CD4-positive, alpha-beta T cell treated with Interleukin-17A for 4 hours (primary cell): ENCODE measurements at regions not wholly inside any gene's neighbourhood (a gene's known extent, or its start where the extent isn't known, plus 50 kb on each side); places are given as distances from the start of the nearest gene placed in this dataset.
"Not testable (repeated sequence)": the region's sequence is repeated elsewhere in the genome, so short reads cannot be mapped to it uniquely, and the experiment has no call there.

Experiments
- DNase-seq: peaks from one replicate; pipeline ENCODE4 v3.0.0-alpha.2; 2020; ENCODE audit warnings: mixed read lengths

GRCh38 chr12:116687888-116688287, 50.0 kb downstream of the SPRING1 start:
- peak; percentile 24 for DNase-seq

DNA sequence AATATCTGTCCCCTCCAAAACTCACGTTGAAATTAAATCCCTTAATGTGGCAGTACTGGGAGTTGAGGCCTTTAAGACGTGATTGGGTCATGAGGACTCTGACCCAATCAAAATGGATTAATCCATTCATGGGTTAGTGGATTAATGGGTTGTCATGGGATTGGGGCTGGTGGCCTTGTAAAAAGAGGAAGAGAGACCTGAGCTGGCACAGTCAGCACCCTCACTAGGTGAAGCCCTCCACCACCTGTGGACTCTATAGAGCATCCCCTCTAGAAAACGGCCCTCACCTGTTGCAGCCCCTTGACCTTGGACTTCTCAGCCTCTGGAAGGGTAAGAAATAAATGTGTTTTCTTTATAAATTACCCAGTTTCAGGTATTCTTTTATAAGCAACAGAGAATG, 53.0 kb downstream of the SPRING1 start:
- DNase-seq, result no peak

DNA sequence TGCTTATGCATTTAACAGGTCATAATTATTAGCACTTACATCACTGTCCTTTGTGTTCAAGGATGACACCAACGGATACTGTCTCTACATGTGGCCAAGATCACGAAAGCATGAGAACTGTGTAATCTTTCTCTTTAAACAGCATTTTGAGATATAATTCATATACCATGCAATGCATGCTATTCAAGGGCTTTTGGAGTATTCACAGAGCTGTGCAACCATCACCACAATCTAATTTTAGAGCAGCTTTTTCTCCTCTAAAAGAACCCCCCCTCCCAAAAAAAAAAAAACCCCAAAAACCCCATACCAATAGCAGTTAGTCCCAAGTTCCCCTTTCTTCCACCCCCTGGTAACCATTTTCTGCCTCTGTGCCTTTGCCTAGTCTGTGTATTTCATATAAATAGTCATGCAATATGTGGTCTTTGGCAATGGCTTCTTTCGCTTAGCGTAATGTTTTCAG, 60.6 kb downstream of the SPRING1 start:
- DNase-seq, result no peak

DNA sequence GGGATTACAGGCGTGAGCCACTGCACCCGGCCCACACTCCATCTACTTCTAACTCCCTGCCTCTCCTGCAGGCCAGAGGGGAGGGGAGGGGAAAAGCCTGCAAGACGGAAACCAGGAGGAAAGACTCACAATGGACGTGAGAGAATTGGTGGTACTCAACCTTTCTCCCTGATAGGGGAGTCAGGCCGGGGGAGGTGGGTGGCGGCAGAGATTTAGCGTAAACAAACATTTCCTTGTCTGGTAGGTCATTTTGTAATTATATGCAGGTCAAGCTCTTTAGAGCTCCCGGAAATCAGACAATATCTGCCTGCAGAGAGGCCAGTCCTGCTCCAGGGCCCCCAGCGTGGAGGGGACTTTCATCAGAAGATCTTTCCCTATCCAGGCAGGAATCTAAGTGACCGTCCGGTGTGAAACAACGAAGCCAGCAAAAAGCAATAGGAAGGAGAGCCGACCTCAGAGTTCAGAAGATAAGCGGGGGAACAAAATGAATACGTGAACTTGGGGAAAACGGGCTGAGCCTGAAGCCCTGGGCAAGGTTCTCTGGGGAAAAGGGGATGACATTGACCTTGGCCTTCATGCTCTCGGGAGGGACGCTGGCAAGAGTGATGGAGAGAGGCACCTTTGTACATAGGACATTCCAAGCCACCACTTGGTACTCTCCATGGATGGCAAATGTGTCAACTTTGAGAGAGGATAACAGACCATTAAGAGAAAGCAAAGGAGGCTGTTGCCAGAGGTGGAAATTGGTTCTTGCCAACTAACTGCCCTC, 62.3 kb downstream of the SPRING1 start:
- DNase-seq, result no peak

- no peak for DNase-seq
These were observed 63.2 kb downstream of the SPRING1 start for GRCh38 chr12:116674643-116675183.

GRCh38 chr12:116673681-116674111, 64.2 kb downstream of the SPRING1 start:
- DNase-seq, result no peak

GRCh38 chr12:116672842-116673516, 64.9 kb downstream of the SPRING1 start:
- DNase-seq, result peak; percentile 12

- DNase-seq, result no peak
These were observed 65.9 kb downstream of the SPRING1 start for GRCh38 chr12:116672010-116672409.

GRCh38 chr12:116670859-116671258, 67.0 kb downstream of the SPRING1 start:
- no peak for DNase-seq

GRCh38 chr12:116667752-116668151, 70.1 kb downstream of the SPRING1 start:
- no peak for DNase-seq

DNA sequence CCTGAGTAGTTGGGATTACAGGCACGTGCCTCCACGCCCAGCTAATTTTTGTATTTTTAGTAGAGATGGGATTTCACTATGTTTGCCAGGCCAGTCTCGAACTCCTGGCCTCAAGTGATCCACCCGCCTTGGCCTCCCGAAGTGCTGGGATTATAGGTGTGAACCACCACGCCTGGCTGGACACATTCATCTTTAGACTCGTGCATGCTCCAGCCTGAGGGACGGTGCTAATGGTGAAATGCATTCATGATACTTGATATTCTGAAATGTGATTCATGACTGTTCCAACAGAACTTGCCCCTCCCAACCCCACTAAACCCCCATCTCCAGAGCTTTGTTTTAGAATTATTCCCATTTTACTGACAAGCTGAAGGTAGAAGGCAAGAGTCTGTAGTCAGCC, 71.0 kb downstream of the SPRING1 start:
- not testable (repeated sequence) for DNase-seq

- no peak for DNase-seq
These were observed 71.6 kb downstream of the SPRING1 start for GRCh38 chr12:116666305-116666673.

DNA sequence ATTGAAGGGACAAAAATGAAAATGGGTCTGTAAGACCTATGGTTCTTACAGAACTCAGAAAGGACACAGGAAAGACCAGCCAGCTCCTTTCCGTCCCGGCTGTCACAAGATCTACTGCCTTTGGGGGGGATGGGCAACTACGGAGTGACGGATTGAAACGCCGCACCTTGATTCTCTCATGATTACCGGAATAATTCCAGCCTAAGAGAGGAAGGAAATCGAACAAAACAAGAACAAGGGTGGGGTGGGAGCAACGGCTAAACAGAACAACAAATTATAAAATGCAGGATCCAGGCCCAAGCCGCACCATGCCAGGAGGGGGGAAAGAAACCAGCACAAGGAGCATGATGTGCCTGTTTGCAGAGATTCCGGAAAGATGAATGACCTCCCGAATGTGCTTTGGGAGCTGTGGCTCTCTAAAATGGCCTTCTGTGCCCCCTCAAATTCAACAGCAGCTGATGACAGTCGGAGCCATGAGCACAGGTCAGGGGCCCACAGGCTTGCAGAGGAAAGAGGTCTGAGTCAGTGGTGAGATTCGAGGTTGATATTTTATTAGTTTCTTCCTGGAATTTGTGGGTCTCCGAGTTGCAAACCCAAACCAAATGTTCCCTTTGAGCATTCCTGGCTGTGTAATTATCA, 72.1 kb downstream of the SPRING1 start:
- DNase-seq, result no peak

- DNase-seq, result no peak
These were observed 73.8 kb downstream of the SPRING1 start for GRCh38 chr12:116664085-116664484.

DNA sequence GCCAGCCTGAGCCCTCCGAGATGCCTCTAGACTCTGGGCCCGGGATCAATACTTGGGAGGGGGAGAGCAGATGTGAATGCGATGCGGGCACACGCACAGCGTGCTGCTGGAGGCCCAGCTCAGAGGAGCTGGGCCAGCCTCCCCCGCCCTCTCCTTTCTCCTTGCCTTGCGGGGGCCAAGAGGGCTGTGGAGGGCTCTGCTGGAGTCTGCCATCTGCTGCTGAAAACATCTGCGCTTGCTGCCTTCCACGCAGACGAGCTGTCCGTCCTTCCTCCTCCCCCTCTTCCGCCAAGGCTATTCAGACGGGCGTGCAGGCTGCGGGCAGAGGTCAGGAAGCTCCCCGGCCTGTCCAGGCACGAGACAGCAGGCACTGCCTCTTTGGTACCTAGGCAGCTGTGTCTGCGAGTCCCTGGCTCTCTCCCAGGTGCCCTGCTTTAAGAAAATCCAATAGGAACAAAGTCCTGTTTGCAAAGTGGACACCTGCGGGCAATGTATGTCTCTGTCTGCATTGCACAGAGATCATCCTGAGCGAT, 75.2 kb downstream of the SPRING1 start:
- no peak for DNase-seq

- no peak for DNase-seq
These were observed 76.5 kb downstream of the SPRING1 start for GRCh38 chr12:116661341-116661740.

GRCh38 chr12:116660740-116661139, 77.1 kb downstream of the SPRING1 start:
- not testable (repeated sequence) for DNase-seq

GRCh38 chr12:116659771-116660481, 77.9 kb downstream of the SPRING1 start:
- DNase-seq, result no peak

- DNase-seq, result no peak
These were observed 79.9 kb downstream of the SPRING1 start for GRCh38 chr12:116657921-116658495.

GRCh38 chr12:116656306-116656705, 81.6 kb downstream of the SPRING1 start:
- no peak for DNase-seq

GRCh38 chr12:116654226-116654743, 83.6 kb downstream of the SPRING1 start:
- no peak for DNase-seq

DNA sequence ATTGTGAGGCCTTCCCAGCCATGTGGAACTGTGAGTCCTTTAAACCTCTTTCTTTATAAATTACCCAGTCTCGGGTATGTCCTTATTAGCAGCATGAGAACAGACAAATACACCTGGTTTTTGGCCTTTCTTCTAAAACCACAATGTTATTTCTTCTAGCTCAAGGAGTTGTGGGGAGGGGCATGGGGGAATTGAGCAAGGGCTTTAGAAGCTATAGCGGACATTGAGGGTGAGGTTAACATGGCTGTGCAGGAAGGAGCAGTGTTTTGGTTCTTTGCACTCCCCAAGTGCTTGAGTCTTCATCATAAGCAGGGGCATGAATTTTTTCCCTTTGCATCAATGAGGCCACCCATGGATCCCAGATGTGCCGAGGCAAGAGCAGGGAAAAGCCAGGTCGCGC, 86.8 kb downstream of the SPRING1 start:
- no peak for DNase-seq
